SK-N-SH treated with all-trans-retinoic acid at 6 μM for 48 hours (cell line): ENCODE measurements at regions not wholly inside any gene's neighbourhood (a gene's known extent, or its start where the extent isn't known, plus 50 kb on each side); places are given as distances from the start of the nearest gene placed in this dataset.

Source experiments
- ATAC-seq: fragments of 200-7000 bp; cut with Tn5 transposase; 3 replicates; pipeline ENCODE4 v1.9.1; 2020; ENCODE audit warnings: mild to moderate bottlenecking, moderate library complexity
- ARNTL ChIP-seq: fragments of 450-650 bp; formaldehyde crosslinking; IDR thresholded peaks from 2 replicates; pipeline ENCODE4 v1.5.0; 2020; ENCODE audit warnings: low read depth, mild to moderate bottlenecking, moderate library complexity, borderline replicate concordance
- BACH2 ChIP-seq: fragments of 250-450 bp; sonication (Bioruptor Pico); IDR thresholded peaks from 2 replicates; pipeline ENCODE4 v1.9.0; 2021; ENCODE audit warnings: mild to moderate bottlenecking, borderline replicate concordance
- CREB5 ChIP-seq: fragments of 250-450 bp; sonication (Bioruptor Pico); IDR thresholded peaks from 2 replicates; pipeline ENCODE4 v1.5.1; 2020; ENCODE audit warnings: low read depth, mild to moderate bottlenecking, moderate library complexity
- CSDC2 ChIP-seq: fragments of 250-450 bp; sonication (Bioruptor Pico); IDR thresholded peaks from 2 replicates; pipeline ENCODE4 v1.5.0; 2020; ENCODE audit warnings: mild to moderate bottlenecking, moderate library complexity
- CSRNP3 ChIP-seq: fragments of 250-450 bp; sonication (Bioruptor Pico); IDR thresholded peaks from 2 replicates; pipeline ENCODE4 v1.5.1; 2021; ENCODE audit warnings: mild to moderate bottlenecking, moderate library complexity
- ESRRG ChIP-seq: fragments of 250-450 bp; sonication (Bioruptor Pico); IDR thresholded peaks from 2 replicates; pipeline ENCODE4 v1.6.1; 2021; ENCODE audit warnings: mild to moderate bottlenecking
- GLIS3 ChIP-seq: fragments of 250-450 bp; sonication (Bioruptor Pico); IDR thresholded peaks from 2 replicates; pipeline ENCODE4 v1.5.0; 2020; ENCODE audit warnings: mild to moderate bottlenecking, moderate library complexity
- OSR1 ChIP-seq: fragments of 250-450 bp; sonication (Bioruptor Pico); IDR thresholded peaks from 2 replicates; pipeline ENCODE4 v1.8.0; 2022; ENCODE audit warnings: moderate library complexity, mild to moderate bottlenecking, inconsistent platforms
- PATZ1 ChIP-seq: fragments of 250-450 bp; sonication (Bioruptor Pico); IDR thresholded peaks from 2 replicates; pipeline ENCODE4 v1.8.0; 2020; ENCODE audit warnings: mild to moderate bottlenecking, moderate library complexity, borderline replicate concordance
- POU6F1 ChIP-seq: fragments of 250-450 bp; sonication (Bioruptor Pico); IDR thresholded peaks from 2 replicates; pipeline ENCODE4 v1.8.0; 2021; ENCODE audit warnings: low read depth, mild to moderate bottlenecking, moderate library complexity, borderline replicate concordance
- RARB ChIP-seq: fragments of 250-450 bp; sonication (Bioruptor Pico); IDR thresholded peaks from 2 replicates; pipeline ENCODE4 v1.8.0; 2021; ENCODE audit warnings: mild to moderate bottlenecking, moderate library complexity
- SNAI2 ChIP-seq: fragments of 250-450 bp; sonication (Bioruptor Pico); IDR thresholded peaks from 2 replicates; pipeline ENCODE4 v1.5.0; 2020; ENCODE audit warnings: mild to moderate bottlenecking, moderate library complexity
- TCF4 ChIP-seq: fragments of 250-450 bp; sonication (Bioruptor Pico); IDR thresholded peaks from 2 replicates; pipeline ENCODE4 v1.8.0; 2021; ENCODE audit warnings: mild to moderate bottlenecking, moderate library complexity, borderline replicate concordance
- TOX ChIP-seq: fragments of 250-450 bp; sonication (Bioruptor Pico); IDR thresholded peaks from 2 replicates; pipeline ENCODE4 v1.8.0; 2021; ENCODE audit warnings: mild to moderate bottlenecking, moderate library complexity, borderline replicate concordance
- TSHZ2 ChIP-seq: fragments of 250-450 bp; sonication (Bioruptor Pico); IDR thresholded peaks from 2 replicates; pipeline ENCODE4 v1.5.0; 2020; ENCODE audit warnings: mild to moderate bottlenecking, moderate library complexity
- ZC3H10 ChIP-seq: fragments of 250-450 bp; sonication (Bioruptor Pico); IDR thresholded peaks from 2 replicates; pipeline ENCODE4 v1.5.1; 2021; ENCODE audit warnings: mild to moderate bottlenecking, moderate library complexity
- ZFP3 ChIP-seq: fragments of 250-450 bp; sonication (Bioruptor Pico); IDR thresholded peaks from 2 replicates; pipeline ENCODE4 v1.5.0; 2020; ENCODE audit warnings: mild to moderate bottlenecking, moderate library complexity
- ZFP30 ChIP-seq: fragments of 450-650 bp; formaldehyde crosslinking; IDR thresholded peaks from 2 replicates; pipeline ENCODE4 v1.5.0; 2022; ENCODE audit warnings: mild to moderate bottlenecking, moderate library complexity
- ZNF70 ChIP-seq: fragments of 450-650 bp; formaldehyde crosslinking; IDR thresholded peaks from 2 replicates; pipeline ENCODE4 v1.5.0; 2020; ENCODE audit warnings: mild to moderate bottlenecking, moderate library complexity
- ZNF8 ChIP-seq: fragments of 450-650 bp; formaldehyde crosslinking; IDR thresholded peaks from 2 replicates; pipeline ENCODE4 v1.5.0; 2020; ENCODE audit warnings: mild to moderate bottlenecking, moderate library complexity

- no peak for TF ChIP-seq TCF4 (CRISPR knock-in tag)
- no peak for TF ChIP-seq TOX (CRISPR knock-in tag)
- no peak for TF ChIP-seq CSDC2 (CRISPR knock-in tag)
- no peak for TF ChIP-seq BACH2 (CRISPR knock-in tag)
Observed at GRCh38 chr10:2445370-2445769, 622.0 kb upstream of the PFKP start (continued).

GRCh38 chr10:2439983-2440382, 627.4 kb upstream of the PFKP start:
- TF ChIP-seq SNAI2 (CRISPR knock-in tag): no peak
- no peak for TF ChIP-seq ZFP3 (CRISPR knock-in tag)
- no peak for TF ChIP-seq PATZ1 (CRISPR knock-in tag)
- no peak for TF ChIP-seq TSHZ2
- no peak for TF ChIP-seq ESRRG
- no peak for TF ChIP-seq POU6F1 (CRISPR knock-in tag)
- no peak for TF ChIP-seq ZNF70 (CRISPR knock-in tag)
- no peak for TF ChIP-seq CSDC2 (CRISPR knock-in tag)
- no peak for TF ChIP-seq ZFP30 (CRISPR knock-in tag)
- no peak for TF ChIP-seq CREB5 (CRISPR knock-in tag)
- no peak for TF ChIP-seq ARNTL (CRISPR knock-in tag)
- ATAC-seq: no peak

- no peak for ATAC-seq
Observed at GRCh38 chr10:2439000-2439399, 628.3 kb upstream of the PFKP start.

More at GRCh38 chr10:2439000-2439399, 628.3 kb upstream of the PFKP start:
- TF ChIP-seq ZNF8 (CRISPR knock-in tag) (no peak), GLIS3 (no peak), POU6F1 (CRISPR knock-in tag) (no peak), CSRNP3 (CRISPR knock-in tag) (no peak), CSDC2 (CRISPR knock-in tag) (no peak), ZNF70 (CRISPR knock-in tag) (no peak), TSHZ2 (no peak), CREB5 (CRISPR knock-in tag) (no peak), SNAI2 (CRISPR knock-in tag) (no peak), ARNTL (CRISPR knock-in tag) (no peak), PATZ1 (CRISPR knock-in tag) (no peak), ZC3H10 (CRISPR knock-in tag) (no peak), ZFP30 (CRISPR knock-in tag) (no peak), OSR1 (CRISPR knock-in tag) (no peak), RARB (CRISPR knock-in tag) (no peak)
